ENCODE measurements at regions not wholly inside any gene's neighbourhood (a gene's known extent, or its start where the extent isn't known, plus 50 kb on each side); places are given as distances from the start of the nearest gene placed in this dataset.

DNA sequence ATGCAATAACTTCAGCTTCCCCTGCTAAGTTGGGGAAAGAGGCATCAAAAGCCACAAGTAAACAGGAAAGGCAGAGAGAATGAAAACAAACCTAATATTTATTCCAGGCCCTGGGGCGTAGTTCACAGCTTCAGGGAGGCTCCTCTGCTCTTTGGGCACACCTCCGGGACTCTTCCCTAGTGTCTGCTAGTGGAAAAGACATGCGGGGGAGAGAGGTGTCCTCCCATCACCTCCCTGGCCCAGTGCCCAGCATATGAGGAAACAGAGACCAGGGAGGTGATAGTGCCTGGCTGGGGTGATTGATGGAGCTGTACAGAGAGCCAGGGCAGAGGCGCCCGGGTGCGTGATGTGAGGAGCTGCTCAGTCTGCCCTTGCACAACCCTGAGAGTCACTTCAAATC, 71.0 kb downstream of the RASL11A start:
- TF ChIP-seq, protein P1, sequence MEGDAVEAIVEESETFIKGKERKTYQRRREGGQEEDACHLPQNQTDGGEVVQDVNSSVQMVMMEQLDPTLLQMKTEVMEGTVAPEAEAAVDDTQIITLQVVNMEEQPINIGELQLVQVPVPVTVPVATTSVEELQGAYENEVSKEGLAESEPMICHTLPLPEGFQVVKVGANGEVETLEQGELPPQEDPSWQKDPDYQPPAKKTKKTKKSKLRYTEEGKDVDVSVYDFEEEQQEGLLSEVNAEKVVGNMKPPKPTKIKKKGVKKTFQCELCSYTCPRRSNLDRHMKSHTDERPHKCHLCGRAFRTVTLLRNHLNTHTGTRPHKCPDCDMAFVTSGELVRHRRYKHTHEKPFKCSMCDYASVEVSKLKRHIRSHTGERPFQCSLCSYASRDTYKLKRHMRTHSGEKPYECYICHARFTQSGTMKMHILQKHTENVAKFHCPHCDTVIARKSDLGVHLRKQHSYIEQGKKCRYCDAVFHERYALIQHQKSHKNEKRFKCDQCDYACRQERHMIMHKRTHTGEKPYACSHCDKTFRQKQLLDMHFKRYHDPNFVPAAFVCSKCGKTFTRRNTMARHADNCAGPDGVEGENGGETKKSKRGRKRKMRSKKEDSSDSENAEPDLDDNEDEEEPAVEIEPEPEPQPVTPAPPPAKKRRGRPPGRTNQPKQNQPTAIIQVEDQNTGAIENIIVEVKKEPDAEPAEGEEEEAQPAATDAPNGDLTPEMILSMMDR (IDR thresholded peaks at IDR 0.05; ENCODE audit: insufficient read depth, low read length): no peak
- TF ChIP-seq POLR2AphosphoS5 (IDR thresholded peaks at IDR 0.05; ENCODE audit: low read depth) (no peak), GABPA (IDR thresholded peaks at IDR 0.05; ENCODE audit: low read depth) (no peak)
- TF ChIP-seq, protein P2, sequence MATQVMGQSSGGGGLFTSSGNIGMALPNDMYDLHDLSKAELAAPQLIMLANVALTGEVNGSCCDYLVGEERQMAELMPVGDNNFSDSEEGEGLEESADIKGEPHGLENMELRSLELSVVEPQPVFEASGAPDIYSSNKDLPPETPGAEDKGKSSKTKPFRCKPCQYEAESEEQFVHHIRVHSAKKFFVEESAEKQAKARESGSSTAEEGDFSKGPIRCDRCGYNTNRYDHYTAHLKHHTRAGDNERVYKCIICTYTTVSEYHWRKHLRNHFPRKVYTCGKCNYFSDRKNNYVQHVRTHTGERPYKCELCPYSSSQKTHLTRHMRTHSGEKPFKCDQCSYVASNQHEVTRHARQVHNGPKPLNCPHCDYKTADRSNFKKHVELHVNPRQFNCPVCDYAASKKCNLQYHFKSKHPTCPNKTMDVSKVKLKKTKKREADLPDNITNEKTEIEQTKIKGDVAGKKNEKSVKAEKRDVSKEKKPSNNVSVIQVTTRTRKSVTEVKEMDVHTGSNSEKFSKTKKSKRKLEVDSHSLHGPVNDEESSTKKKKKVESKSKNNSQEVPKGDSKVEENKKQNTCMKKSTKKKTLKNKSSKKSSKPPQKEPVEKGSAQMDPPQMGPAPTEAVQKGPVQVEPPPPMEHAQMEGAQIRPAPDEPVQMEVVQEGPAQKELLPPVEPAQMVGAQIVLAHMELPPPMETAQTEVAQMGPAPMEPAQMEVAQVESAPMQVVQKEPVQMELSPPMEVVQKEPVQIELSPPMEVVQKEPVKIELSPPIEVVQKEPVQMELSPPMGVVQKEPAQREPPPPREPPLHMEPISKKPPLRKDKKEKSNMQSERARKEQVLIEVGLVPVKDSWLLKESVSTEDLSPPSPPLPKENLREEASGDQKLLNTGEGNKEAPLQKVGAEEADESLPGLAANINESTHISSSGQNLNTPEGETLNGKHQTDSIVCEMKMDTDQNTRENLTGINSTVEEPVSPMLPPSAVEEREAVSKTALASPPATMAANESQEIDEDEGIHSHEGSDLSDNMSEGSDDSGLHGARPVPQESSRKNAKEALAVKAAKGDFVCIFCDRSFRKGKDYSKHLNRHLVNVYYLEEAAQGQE (IDR thresholded peaks at IDR 0.05; ENCODE audit: insufficient replicate concordance, low read depth): no peak
